ENCODE measurements at regions not wholly inside any gene's neighbourhood (a gene's known extent, or its start where the extent isn't known, plus 50 kb on each side); places are given as distances from the start of the nearest gene placed in this dataset.

- TF ChIP-seq, protein P1, sequence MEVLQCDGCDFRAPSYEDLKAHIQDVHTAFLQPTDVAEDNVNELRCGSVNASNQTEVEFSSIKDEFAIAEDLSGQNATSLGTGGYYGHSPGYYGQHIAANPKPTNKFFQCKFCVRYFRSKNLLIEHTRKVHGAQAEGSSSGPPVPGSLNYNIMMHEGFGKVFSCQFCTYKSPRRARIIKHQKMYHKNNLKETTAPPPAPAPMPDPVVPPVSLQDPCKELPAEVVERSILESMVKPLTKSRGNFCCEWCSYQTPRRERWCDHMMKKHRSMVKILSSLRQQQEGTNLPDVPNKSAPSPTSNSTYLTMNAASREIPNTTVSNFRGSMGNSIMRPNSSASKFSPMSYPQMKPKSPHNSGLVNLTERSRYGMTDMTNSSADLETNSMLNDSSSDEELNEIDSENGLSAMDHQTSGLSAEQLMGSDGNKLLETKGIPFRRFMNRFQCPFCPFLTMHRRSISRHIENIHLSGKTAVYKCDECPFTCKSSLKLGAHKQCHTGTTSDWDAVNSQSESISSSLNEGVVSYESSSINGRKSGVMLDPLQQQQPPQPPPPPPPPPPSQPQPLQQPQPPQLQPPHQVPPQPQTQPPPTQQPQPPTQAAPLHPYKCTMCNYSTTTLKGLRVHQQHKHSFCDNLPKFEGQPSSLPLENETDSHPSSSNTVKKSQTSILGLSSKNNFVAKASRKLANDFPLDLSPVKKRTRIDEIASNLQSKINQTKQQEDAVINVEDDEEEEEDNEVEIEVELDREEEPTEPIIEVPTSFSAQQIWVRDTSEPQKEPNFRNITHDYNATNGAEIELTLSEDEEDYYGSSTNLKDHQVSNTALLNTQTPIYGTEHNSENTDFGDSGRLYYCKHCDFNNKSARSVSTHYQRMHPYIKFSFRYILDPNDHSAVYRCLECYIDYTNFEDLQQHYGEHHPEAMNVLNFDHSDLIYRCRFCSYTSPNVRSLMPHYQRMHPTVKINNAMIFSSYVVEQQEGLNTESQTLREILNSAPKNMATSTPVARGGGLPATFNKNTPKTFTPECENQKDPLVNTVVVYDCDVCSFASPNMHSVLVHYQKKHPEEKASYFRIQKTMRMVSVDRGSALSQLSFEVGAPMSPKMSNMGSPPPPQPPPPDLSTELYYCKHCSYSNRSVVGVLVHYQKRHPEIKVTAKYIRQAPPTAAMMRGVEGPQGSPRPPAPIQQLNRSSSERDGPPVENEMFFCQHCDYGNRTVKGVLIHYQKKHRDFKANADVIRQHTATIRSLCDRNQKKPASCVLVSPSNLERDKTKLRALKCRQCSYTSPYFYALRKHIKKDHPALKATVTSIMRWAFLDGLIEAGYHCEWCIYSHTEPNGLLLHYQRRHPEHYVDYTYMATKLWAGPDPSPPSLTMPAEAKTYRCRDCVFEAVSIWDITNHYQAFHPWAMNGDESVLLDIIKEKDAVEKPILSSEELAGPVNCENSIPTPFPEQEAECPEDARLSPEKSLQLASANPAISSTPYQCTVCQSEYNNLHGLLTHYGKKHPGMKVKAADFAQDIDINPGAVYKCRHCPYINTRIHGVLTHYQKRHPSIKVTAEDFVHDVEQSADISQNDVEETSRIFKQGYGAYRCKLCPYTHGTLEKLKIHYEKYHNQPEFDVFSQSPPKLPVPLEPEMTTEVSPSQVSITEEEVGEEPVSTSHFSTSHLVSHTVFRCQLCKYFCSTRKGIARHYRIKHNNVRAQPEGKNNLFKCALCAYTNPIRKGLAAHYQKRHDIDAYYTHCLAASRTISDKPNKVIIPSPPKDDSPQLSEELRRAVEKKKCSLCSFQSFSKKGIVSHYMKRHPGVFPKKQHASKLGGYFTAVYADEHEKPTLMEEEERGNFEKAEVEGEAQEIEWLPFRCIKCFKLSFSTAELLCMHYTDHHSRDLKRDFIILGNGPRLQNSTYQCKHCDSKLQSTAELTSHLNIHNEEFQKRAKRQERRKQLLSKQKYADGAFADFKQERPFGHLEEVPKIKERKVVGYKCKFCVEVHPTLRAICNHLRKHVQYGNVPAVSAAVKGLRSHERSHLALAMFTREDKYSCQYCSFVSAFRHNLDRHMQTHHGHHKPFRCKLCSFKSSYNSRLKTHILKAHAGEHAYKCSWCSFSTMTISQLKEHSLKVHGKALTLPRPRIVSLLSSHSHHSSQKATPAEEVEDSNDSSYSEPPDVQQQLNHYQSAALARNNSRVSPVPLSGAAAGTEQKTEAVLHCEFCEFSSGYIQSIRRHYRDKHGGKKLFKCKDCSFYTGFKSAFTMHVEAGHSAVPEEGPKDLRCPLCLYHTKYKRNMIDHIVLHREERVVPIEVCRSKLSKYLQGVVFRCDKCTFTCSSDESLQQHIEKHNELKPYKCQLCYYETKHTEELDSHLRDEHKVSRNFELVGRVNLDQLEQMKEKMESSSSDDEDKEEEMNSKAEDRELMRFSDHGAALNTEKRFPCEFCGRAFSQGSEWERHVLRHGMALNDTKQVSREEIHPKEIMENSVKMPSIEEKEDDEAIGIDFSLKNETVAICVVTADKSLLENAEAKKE (CRISPR knock-in tag; IDR thresholded peaks at IDR 0.05) = no peak
Observed at GRCh38 chr11:35076201-35077100, 62.5 kb upstream of the CD44 start (continued).

DNA sequence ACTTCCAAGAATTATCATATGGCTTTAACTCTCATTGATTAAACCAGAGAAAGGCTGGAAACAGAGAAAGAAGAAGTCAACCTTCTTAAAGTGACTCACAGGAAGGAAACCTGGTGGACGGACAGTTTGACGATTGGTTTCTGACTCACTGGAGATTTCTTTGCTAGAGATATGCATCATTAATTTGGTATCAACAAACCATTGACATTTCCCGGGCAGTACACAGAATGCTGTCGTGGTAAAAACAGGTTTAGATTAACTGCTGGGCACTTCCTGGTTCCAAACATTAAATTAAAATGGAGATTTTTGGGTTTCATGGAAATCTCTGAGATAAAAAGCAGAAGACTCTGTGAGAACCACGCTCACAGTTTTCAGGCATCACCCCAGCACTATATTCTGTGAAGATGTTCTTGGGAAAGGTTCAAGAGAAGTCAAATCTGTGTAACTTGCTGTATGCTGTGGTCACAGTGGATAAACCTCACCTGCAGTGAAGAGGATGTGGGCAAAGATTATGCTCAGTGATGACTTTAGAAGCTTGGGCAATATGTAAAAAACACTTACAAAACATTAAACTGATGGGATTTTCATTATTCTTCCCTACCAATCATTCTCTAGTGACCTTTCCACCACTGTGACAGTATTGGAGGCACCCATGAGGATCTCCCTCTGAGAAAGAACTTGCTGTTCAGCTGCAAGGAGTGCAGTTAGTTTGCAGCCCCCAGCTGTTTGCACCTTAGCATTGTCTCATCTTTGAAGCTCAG is 61.1 kb upstream of the CD44 start:
- Histone ChIP-seq H4K20me1 (replicated peaks; ENCODE audit: insufficient read depth) (no peaks in the 10 kb centered on the region), H3K79me2 (replicated peaks; ENCODE audit: insufficient read depth) (no peaks in the 10 kb centered on the region), H3K27me3 (ENCODE audit: insufficient read depth) (no peaks in the 10 kb centered on the region), H3K9me2 (ENCODE audit: insufficient read depth) (0 out of 2 replicates have a peak, but pooled peaks cover 8% of the 10 kb centered on the region), H3K4me1 (ENCODE audit: insufficient read depth) (no peaks in the 10 kb centered on the region), H2AFZ (no peak overlapping the region), H3K27ac (ENCODE audit: low read depth) (no peak overlapping the region), H3K4me3 (no peak overlapping the region), H3K36me3 (ENCODE audit: insufficient read depth) (no peaks in the 10 kb centered on the region), H3F3A (replicated peaks; ENCODE audit: low read depth) (no peaks in the 10 kb centered on the region), H3K4me2 (no peak overlapping the region)
- H3K9me3 Mint-ChIP-seq = 0 out of 3 replicates have a peak, but pooled peaks cover 5% of the 10 kb centered on the region
- no peak overlapping the region for H3K4me3 Mint-ChIP-seq
- TF ChIP-seq ZNF114 (CRISPR knock-in tag; IDR thresholded peaks at IDR 0.05) (no peak), CREB1 (CRISPR knock-in tag; IDR thresholded peaks at IDR 0.05; ENCODE audit: low read depth) (no peak), CTCF (conservative IDR thresholded peaks at IDR 0.05; ENCODE audit: low read depth in 2 of 2) (no peak), EZH2phosphoT487 (IDR thresholded peaks at IDR 0.05; ENCODE audit: unreplicated experiment) (no peak), POLR2AphosphoS5 (IDR thresholded peaks at IDR 0.05; ENCODE audit: low read depth) (no peak), JUNB (IDR thresholded peaks at IDR 0.05; ENCODE audit: unreplicated experiment) (no peak)
- H3K27ac Mint-ChIP-seq = no peak overlapping the region
- H3K27me3 Mint-ChIP-seq (ENCODE audit: insufficient read depth, low read depth, poor library complexity) = peaks cover 2% of the 10 kb centered on the region
- no peak for DNase-seq (ENCODE audit: low spot score)
- H3K36me3 Mint-ChIP-seq (ENCODE audit: low read depth) = no peaks in the 10 kb centered on the region
- ATAC-seq = no peak
- no peaks in the 10 kb centered on the region for H3K4me1 Mint-ChIP-seq

Data from GM23338 (cell line).